ENCODE measurements at regions not wholly inside any gene's neighbourhood (a gene's known extent, or its start where the extent isn't known, plus 50 kb on each side); places are given as distances from the start of the nearest gene placed in this dataset.

DNA sequence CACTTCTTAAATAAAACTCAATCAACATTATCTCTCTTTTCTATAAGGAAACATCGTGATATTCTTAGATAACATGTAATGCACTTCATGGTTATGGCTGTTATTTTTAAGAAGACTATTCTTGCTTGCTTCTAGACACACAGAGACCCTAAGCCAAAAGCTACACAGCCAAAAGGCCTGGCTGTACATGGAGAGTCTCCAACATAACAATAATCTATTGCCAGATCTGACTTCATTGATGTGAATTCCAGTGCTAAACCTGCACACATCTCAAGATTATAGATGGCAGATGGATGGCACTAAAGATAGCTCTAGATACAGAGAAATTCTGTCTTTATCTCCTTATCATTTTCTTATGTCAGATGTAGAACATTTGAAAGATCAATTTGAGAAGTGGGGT lies 811.6 kb upstream of the ZNF608 start:
- no peak for DNase-seq (ENCODE audit: low spot score)
- no peaks in the 10 kb centered on the region for H3K79me2 ChIP-seq (ENCODE audit: insufficient read depth, low read depth, low read length)
- H3K36me3 ChIP-seq (ENCODE audit: insufficient read depth, low read length), result no peaks in the 10 kb centered on the region
- no TSS peak for BruUV-seq (replicated peaks)
- TF ChIP-seq, protein P1, sequence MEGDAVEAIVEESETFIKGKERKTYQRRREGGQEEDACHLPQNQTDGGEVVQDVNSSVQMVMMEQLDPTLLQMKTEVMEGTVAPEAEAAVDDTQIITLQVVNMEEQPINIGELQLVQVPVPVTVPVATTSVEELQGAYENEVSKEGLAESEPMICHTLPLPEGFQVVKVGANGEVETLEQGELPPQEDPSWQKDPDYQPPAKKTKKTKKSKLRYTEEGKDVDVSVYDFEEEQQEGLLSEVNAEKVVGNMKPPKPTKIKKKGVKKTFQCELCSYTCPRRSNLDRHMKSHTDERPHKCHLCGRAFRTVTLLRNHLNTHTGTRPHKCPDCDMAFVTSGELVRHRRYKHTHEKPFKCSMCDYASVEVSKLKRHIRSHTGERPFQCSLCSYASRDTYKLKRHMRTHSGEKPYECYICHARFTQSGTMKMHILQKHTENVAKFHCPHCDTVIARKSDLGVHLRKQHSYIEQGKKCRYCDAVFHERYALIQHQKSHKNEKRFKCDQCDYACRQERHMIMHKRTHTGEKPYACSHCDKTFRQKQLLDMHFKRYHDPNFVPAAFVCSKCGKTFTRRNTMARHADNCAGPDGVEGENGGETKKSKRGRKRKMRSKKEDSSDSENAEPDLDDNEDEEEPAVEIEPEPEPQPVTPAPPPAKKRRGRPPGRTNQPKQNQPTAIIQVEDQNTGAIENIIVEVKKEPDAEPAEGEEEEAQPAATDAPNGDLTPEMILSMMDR (conservative IDR thresholded peaks at IDR 0.05; ENCODE audit: low read length), result no peak
- no peak for TF ChIP-seq EZH2phosphoT487 (IDR thresholded peaks at IDR 0.05; ENCODE audit: borderline replicate concordance, low read depth, low read length)
- no peaks in the 10 kb centered on the region for H3K9me2 ChIP-seq (ENCODE audit: insufficient read depth, low read length)
- POLR2A ChIA-PET, result interaction anchor here (0.6 to 0.7 kb wide), 4 partner anchors 11 to 1585 kb away, joined by 3 to 7 read pairs (median 4); no protein-coding TSS in a partner anchor
- no peaks in the 10 kb centered on the region for H3K9me3 ChIP-seq (ENCODE audit: low read length)
- H3K27ac ChIP-seq (ENCODE audit: low read depth, low read length, poor library complexity, severe bottlenecking), result no peak overlapping the region
- CTCF ChIA-PET (ENCODE audit: unreplicated experiment), result no interaction called here
- H3K4me3 ChIP-seq (ENCODE audit: low read depth, low read length, poor library complexity, severe bottlenecking), result no peak overlapping the region
- intact Hi-C loops (cut with micrococcal nuclease; ENCODE audit: unreplicated experiment), result no loop called here
- H3K4me1 ChIP-seq (ENCODE audit: insufficient read depth, low read length, poor library complexity, severe bottlenecking), result no peaks in the 10 kb centered on the region
- no peaks in the 10 kb centered on the region for H4K20me1 ChIP-seq (ENCODE audit: insufficient read depth, low read length)
- no peak overlapping the region for H3K4me2 ChIP-seq (ENCODE audit: low read length)
- H2AFZ ChIP-seq (ENCODE audit: low read length), result no peak overlapping the region

DNA sequence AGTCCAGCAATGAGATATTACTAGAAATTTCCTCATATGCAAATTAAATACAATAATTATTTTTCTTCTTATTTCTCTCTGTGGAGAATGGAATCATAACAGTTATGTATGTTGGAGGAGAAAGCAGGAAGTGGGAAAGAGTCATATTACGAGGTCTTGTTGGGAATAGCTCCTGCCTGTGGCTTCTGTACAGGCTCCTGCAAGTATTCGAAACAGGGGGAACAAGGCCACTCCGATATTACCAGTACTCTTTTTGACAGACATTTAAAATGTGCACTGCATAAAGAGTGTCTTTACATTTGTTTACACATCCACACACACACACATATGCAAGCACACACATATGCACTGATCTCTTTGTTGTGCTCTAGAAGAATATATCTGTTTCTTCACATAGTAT lies 812.0 kb upstream of the ZNF608 start:
- intact Hi-C loops (cut with micrococcal nuclease; ENCODE audit: unreplicated experiment), result no loop called here
- H3K36me3 ChIP-seq (ENCODE audit: insufficient read depth, low read length), result no peaks in the 10 kb centered on the region
- ChIA-PET POLR2A (interaction anchor here (0.7 kb wide), 1 partner anchor 150 kb away, joined by 3 read pairs; no protein-coding TSS in a partner anchor), CTCF (ENCODE audit: unreplicated experiment) (no interaction called here)
- H3K79me2 ChIP-seq (ENCODE audit: insufficient read depth, low read depth, low read length), result no peaks in the 10 kb centered on the region
- no peak overlapping the region for H3K27ac ChIP-seq (ENCODE audit: low read depth, low read length, poor library complexity, severe bottlenecking)
- H2AFZ ChIP-seq (ENCODE audit: low read length), result no peak overlapping the region
- H4K20me1 ChIP-seq (ENCODE audit: insufficient read depth, low read length), result no peaks in the 10 kb centered on the region
- BruUV-seq (replicated peaks), result no TSS peak
- H3K4me1 ChIP-seq (ENCODE audit: insufficient read depth, low read length, poor library complexity, severe bottlenecking), result no peaks in the 10 kb centered on the region
- no peak overlapping the region for H3K4me2 ChIP-seq (ENCODE audit: low read length)
- no peak for TF ChIP-seq EZH2phosphoT487 (IDR thresholded peaks at IDR 0.05; ENCODE audit: borderline replicate concordance, low read depth, low read length)
- TF ChIP-seq, protein P1 (conservative IDR thresholded peaks at IDR 0.05; ENCODE audit: low read length), result no peak
- no peak overlapping the region for H3K4me3 ChIP-seq (ENCODE audit: low read depth, low read length, poor library complexity, severe bottlenecking)
- H3K9me3 ChIP-seq (ENCODE audit: low read length), result no peaks in the 10 kb centered on the region
- no peak for DNase-seq (ENCODE audit: low spot score)
- no peaks in the 10 kb centered on the region for H3K9me2 ChIP-seq (ENCODE audit: insufficient read depth, low read length)

DNA sequence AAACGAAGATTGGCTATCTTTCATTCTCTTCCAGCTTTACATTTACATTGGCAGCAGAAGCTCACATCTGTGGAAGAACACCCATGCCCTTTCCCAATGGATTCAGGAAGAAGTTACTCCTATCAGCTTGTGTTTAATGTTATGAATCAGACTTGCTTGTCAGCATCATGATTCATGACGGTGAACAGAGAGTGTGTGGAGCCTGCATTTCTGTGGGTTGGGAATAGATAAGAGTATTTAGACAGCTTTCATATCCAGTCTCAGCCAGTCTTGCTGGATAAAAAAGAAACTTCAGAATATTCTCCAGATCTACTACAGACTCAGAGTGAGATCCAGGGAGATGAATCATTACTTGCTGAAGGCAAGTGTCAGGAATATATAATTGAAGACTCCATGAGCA lies 812.9 kb upstream of the ZNF608 start:
- Histone ChIP-seq H3K4me3 (ENCODE audit: low read depth, low read length, poor library complexity, severe bottlenecking) (no peak overlapping the region), H3K4me1 (ENCODE audit: insufficient read depth, low read length, poor library complexity, severe bottlenecking) (no peaks in the 10 kb centered on the region), H3K27ac (ENCODE audit: low read depth, low read length, poor library complexity, severe bottlenecking) (no peak overlapping the region), H3K9me3 (ENCODE audit: low read length) (no peaks in the 10 kb centered on the region), H3K79me2 (ENCODE audit: insufficient read depth, low read depth, low read length) (no peaks in the 10 kb centered on the region), H3K36me3 (ENCODE audit: insufficient read depth, low read length) (no peaks in the 10 kb centered on the region), H3K4me2 (ENCODE audit: low read length) (no peak overlapping the region), H4K20me1 (ENCODE audit: insufficient read depth, low read length) (no peaks in the 10 kb centered on the region), H2AFZ (ENCODE audit: low read length) (no peak overlapping the region), H3K9me2 (ENCODE audit: insufficient read depth, low read length) (no peaks in the 10 kb centered on the region)
- CTCF ChIA-PET (ENCODE audit: unreplicated experiment), result no interaction called here
- BruUV-seq (replicated peaks), result no TSS peak
- POLR2A ChIA-PET, result interaction anchor here (1.6 kb wide), 1 partner anchor 8 kb away, joined by 5 read pairs; no protein-coding TSS in a partner anchor
- intact Hi-C loops (cut with micrococcal nuclease; ENCODE audit: unreplicated experiment), result no loop called here
- DNase-seq (ENCODE audit: low spot score), result no peak
- TF ChIP-seq EZH2phosphoT487 (IDR thresholded peaks at IDR 0.05; ENCODE audit: borderline replicate concordance, low read depth, low read length), result no peak
- TF ChIP-seq, protein P1 (conservative IDR thresholded peaks at IDR 0.05; ENCODE audit: low read length), result no peak
